Spinal cord (tissue), 9 donors: ENCODE measurements at regions not wholly inside any gene's neighbourhood (a gene's known extent, or its start where the extent isn't known, plus 50 kb on each side); places are given as distances from the start of the nearest gene placed in this dataset.
A peak's percentile ranks its signal among the peaks of the same experiment; 100 is the strongest.

Experiments
- DNase-seq, 6 donors: peaks; one replicate each; pipeline versions ENCODE4 v3.0.0 to v3.0.0-alpha.2; 2013 to 2015; ENCODE audit warnings: low spot score in 6 of 6, low read depth in 4 of 6
- H3K27ac ChIP-seq: one replicate; pipeline ENCODE4 v1.5.1; 2013; ENCODE audit warnings: low read depth, low read length, control low read depth
- H3K27me3 ChIP-seq: one replicate; pipeline ENCODE4 v1.6.1; 2013; ENCODE audit warnings: low read length; ENCODE audit not compliant: control insufficient read depth, insufficient read depth
- H3K36me3 ChIP-seq: one replicate; pipeline ENCODE4 v1.6.1; 2013; ENCODE audit warnings: low read length; ENCODE audit not compliant: control insufficient read depth, insufficient read depth
- H3K4me1 ChIP-seq: one replicate; pipeline ENCODE4 v1.6.1; 2013; ENCODE audit warnings: low read length; ENCODE audit not compliant: control insufficient read depth, insufficient read depth
- H3K4me3 ChIP-seq: one replicate; pipeline ENCODE4 v1.5.1; 2013; ENCODE audit warnings: low read depth, low read length, control low read depth
- H3K9me3 ChIP-seq: one replicate; pipeline ENCODE4 v1.6.1; 2013; ENCODE audit warnings: low read length; ENCODE audit not compliant: control insufficient read depth, insufficient read depth
- WGBS: methylation state at CpG from one replicate; pipeline ENCODE4 v1.1.5; 2013; ENCODE audit warnings: missing lambda C conversion rate; ENCODE audit not compliant: insufficient coverage; 5-methylcytosine and 5-hydroxymethylcytosine counted together
- donor health status: healthy.

- no peak overlapping the region for H3K27ac ChIP-seq
- peak in 1 of 6 donors; percentile 51 for DNase-seq
- H3K4me3 ChIP-seq = no peak overlapping the region
Measured at GRCh38 chr12:81888106-81888740, 129.1 kb upstream of the PPFIA2 start.

GRCh38 chr12:81874586-81874985 lies 115.4 kb upstream of the PPFIA2 start:
- no peak overlapping the region for H3K27ac ChIP-seq
- H3K9me3 ChIP-seq = no peaks in the 10 kb centered on the region
- no CpG with 5 or more reads among the region's 2 CpGs for WGBS
- H3K27me3 ChIP-seq = no peaks in the 10 kb centered on the region
- H3K4me1 ChIP-seq = no peaks in the 10 kb centered on the region
- no peaks in the 10 kb centered on the region for H3K36me3 ChIP-seq
- DNase-seq = peak in 2 of 6 donors; percentile 26 to 58
- H3K4me3 ChIP-seq = no peak overlapping the region

More at GRCh38 chr12:81888106-81888740, 129.1 kb upstream of the PPFIA2 start:
- Histone ChIP-seq H3K27me3 (no peaks in the 10 kb centered on the region), H3K4me1 (no peaks in the 10 kb centered on the region), H3K36me3 (no peaks in the 10 kb centered on the region), H3K9me3 (no peaks in the 10 kb centered on the region)

GRCh38 chr12:81874166-81874565 lies 115.0 kb upstream of the PPFIA2 start:
- Histone ChIP-seq H3K27me3 (no peaks in the 10 kb centered on the region), H3K4me1 (no peaks in the 10 kb centered on the region), H3K27ac (no peak overlapping the region), H3K9me3 (no peaks in the 10 kb centered on the region), H3K4me3 (no peak overlapping the region), H3K36me3 (no peaks in the 10 kb centered on the region)
- no CpG with 5 or more reads among the region's 4 CpGs for WGBS
- DNase-seq = no peak

GRCh38 chr12:81872400-81872799 lies 113.2 kb upstream of the PPFIA2 start:
- no peak for DNase-seq
- Histone ChIP-seq H3K36me3 (no peaks in the 10 kb centered on the region), H3K27ac (no peak overlapping the region), H3K4me1 (no peaks in the 10 kb centered on the region), H3K4me3 (no peak overlapping the region), H3K27me3 (no peaks in the 10 kb centered on the region), H3K9me3 (no peaks in the 10 kb centered on the region)
- no CpG with 5 or more reads among the region's 1 CpG for WGBS

- Histone ChIP-seq H3K4me1 (no peaks in the 10 kb centered on the region), H3K9me3 (no peaks in the 10 kb centered on the region), H3K27ac (no peak overlapping the region), H3K36me3 (no peaks in the 10 kb centered on the region), H3K27me3 (no peaks in the 10 kb centered on the region), H3K4me3 (no peak overlapping the region)
- DNase-seq = no peak
- WGBS = 85% methylated on average over 1 of the region's 1 CpG
Measured at GRCh38 chr12:81866081-81866480, 106.9 kb upstream of the PPFIA2 start.

- no peak overlapping the region for H3K27ac ChIP-seq
- DNase-seq = no peak
- H3K36me3 ChIP-seq = no peaks in the 10 kb centered on the region
- no peaks in the 10 kb centered on the region for H3K4me1 ChIP-seq
- WGBS = 0% methylated on average over 1 of the region's 1 CpG
- no peaks in the 10 kb centered on the region for H3K9me3 ChIP-seq
- H3K4me3 ChIP-seq = no peak overlapping the region
- no peaks in the 10 kb centered on the region for H3K27me3 ChIP-seq
Measured at GRCh38 chr12:81863406-81863805, 104.3 kb upstream of the PPFIA2 start.

GRCh38 chr12:81859521-81859920 lies 100.4 kb upstream of the PPFIA2 start:
- Histone ChIP-seq H3K4me1 (no peaks in the 10 kb centered on the region), H3K4me3 (no peak overlapping the region), H3K9me3 (no peaks in the 10 kb centered on the region), H3K36me3 (no peaks in the 10 kb centered on the region), H3K27me3 (no peaks in the 10 kb centered on the region), H3K27ac (no peak overlapping the region)
- WGBS = no CpG with 5 or more reads among the region's 3 CpGs
- no peak for DNase-seq

GRCh38 chr12:81843599-81843998 lies 84.4 kb upstream of the PPFIA2 start:
- Histone ChIP-seq H3K27ac (no peak overlapping the region), H3K9me3 (no peaks in the 10 kb centered on the region), H3K36me3 (no peaks in the 10 kb centered on the region), H3K4me1 (no peaks in the 10 kb centered on the region), H3K27me3 (no peaks in the 10 kb centered on the region), H3K4me3 (no peak overlapping the region)
- DNase-seq = no peak

GRCh38 chr12:81835783-81836182 lies 76.6 kb upstream of the PPFIA2 start:
- Histone ChIP-seq H3K9me3 (no peaks in the 10 kb centered on the region), H3K4me3 (no peak overlapping the region), H3K4me1 (no peaks in the 10 kb centered on the region), H3K36me3 (no peaks in the 10 kb centered on the region), H3K27me3 (no peaks in the 10 kb centered on the region), H3K27ac (no peak overlapping the region)
- no CpG with 5 or more reads among the region's 3 CpGs for WGBS
- no peak for DNase-seq

GRCh38 chr12:81819991-81820633 lies 61.0 kb upstream of the PPFIA2 start:
- H3K4me1 ChIP-seq = no peaks in the 10 kb centered on the region
- DNase-seq = no peak
- H3K27ac ChIP-seq = no peak overlapping the region
- no peaks in the 10 kb centered on the region for H3K27me3 ChIP-seq
- H3K4me3 ChIP-seq = no peak overlapping the region
- H3K36me3 ChIP-seq = no peaks in the 10 kb centered on the region
- no peaks in the 10 kb centered on the region for H3K9me3 ChIP-seq
